Omental fat pad (tissue), 3 donors: ENCODE measurements at regions not wholly inside any gene's neighbourhood (a gene's known extent, or its start where the extent isn't known, plus 50 kb on each side); places are given as distances from the start of the nearest gene placed in this dataset.

Experiments
- ATAC-seq: fragments of 150-250 bp; one replicate; pipeline ENCODE4 v1.9.1; 2016; ENCODE audit warnings: mild to moderate bottlenecking, moderate library complexity; ENCODE audit not compliant: low FRiP score
- DNase-seq: peaks from one replicate; pipeline ENCODE4 v3.0.0-alpha.2; 2019; ENCODE audit warnings: low spot score
- TF ChIP-seq, protein P1 (sequence below), 3 donors: fragments of 450-650 bp; IDR thresholded peaks; one replicate each; pipeline ENCODE4 v1.5.1; 2016 to 2017; ENCODE audit warnings: antibody characterized with exemption in 3 of 3, mild to moderate bottlenecking in 3 of 3, moderate library complexity in 2 of 3

DNA sequence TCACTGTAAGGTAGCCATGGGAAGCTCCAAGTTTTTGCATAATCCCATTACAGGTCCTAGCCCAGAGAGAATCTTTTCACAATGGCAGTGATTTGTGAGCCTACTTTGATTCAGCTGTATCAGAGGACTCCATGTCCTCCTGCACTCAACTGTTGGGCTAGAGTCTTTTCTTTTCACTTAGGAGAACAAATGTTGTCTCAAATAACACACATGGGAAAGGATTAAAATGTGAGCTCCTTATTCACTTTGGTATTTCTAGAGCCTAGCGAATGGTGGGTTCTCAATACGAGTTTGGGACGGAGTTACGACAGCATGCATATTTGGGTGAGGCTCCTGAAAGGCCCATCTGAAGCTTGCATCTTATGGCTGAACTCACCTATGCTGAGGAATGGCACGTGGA is 183.5 kb upstream of the STEAP4 start:
- ATAC-seq (no peak), DNase-seq (no peak)
- TF ChIP-seq, protein P1, sequence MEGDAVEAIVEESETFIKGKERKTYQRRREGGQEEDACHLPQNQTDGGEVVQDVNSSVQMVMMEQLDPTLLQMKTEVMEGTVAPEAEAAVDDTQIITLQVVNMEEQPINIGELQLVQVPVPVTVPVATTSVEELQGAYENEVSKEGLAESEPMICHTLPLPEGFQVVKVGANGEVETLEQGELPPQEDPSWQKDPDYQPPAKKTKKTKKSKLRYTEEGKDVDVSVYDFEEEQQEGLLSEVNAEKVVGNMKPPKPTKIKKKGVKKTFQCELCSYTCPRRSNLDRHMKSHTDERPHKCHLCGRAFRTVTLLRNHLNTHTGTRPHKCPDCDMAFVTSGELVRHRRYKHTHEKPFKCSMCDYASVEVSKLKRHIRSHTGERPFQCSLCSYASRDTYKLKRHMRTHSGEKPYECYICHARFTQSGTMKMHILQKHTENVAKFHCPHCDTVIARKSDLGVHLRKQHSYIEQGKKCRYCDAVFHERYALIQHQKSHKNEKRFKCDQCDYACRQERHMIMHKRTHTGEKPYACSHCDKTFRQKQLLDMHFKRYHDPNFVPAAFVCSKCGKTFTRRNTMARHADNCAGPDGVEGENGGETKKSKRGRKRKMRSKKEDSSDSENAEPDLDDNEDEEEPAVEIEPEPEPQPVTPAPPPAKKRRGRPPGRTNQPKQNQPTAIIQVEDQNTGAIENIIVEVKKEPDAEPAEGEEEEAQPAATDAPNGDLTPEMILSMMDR (IDR thresholded peaks at IDR 0.05), result no peak

DNA sequence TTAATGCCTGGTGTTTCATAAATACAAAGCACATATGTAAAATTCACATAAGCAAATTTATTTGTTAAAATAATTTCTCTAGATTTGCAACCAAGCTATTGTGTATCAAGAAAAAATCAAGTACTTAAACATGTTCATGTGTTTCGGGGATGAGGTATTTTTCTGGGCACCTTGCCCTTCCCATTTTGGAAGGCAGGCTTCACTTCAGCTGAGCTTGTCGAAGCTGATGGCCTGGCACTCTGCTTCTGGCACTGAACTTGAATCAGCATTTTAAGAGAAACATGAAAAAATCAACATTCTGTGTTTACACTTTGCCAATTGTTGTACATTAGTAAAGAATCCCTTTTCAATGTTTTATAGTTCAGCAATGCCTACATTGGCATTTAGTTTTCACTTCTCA is 179.1 kb upstream of the STEAP4 start:
- TF ChIP-seq, protein P1 (IDR thresholded peaks at IDR 0.05), result no peak
- ATAC-seq, result no peak
- no peak for DNase-seq

DNA sequence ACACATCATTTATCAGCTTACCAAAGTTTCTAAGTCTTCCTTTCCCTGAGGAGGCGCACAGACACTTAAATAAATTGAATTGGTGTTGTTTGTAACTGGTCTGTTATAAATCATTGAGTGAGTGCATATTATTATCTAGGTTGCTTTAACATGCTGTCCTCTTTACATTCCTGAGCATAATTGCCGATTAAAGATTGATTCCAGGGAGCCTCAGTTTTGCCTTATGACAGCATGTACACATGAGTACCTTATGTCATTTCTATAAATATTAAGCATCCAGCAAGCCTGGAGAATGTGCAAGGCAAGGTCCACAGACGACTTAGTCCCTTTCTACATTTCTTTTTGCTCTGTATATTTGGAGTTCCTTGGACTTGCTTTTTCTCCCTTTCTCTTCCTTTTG is 177.9 kb upstream of the STEAP4 start:
- DNase-seq (no peak), ATAC-seq (no peak)
- TF ChIP-seq, protein P1 (IDR thresholded peaks at IDR 0.05), result no peak

DNA sequence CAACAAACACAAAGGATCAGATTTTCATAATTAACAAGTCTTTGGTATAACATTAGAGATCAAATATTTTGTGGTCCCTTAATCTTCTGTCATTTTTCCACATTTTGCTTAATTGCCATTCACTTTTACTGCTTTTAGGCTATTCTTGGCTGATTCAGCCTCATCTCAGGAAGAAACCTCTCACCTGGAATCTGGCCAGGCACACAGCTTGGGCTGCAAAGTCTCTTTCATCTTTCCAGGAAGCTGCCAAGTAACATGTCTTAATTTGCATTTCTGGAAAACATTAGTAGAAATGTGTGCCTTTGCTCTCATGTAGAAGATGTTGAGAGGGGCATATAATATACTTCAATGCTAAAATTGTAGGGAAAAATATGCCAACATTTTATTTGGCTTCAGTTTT is 174.2 kb upstream of the STEAP4 start:
- DNase-seq (no peak), ATAC-seq (peak; percentile 71)
- TF ChIP-seq, protein P1 (IDR thresholded peaks at IDR 0.05), result no peak

DNA sequence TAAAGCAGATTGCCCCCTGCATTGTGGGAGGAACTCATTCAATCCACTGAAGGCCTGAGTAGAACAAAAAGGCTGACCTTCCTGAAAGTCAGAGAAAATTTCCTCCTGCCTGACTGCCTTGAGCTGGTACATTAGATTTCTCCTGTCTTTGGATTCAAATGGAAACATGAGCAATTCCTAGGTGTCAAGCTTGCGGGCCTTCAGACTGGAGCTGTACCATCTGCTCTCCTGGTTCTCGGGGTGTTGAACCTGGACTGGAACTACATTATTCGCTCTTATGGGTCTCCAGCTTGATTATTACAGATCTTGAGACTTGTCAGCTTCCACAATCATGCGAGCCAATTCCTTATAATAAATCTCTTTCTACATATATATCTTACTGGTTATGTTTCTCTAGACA is 173.6 kb upstream of the STEAP4 start:
- DNase-seq, result no peak
- no peak for ATAC-seq

DNA sequence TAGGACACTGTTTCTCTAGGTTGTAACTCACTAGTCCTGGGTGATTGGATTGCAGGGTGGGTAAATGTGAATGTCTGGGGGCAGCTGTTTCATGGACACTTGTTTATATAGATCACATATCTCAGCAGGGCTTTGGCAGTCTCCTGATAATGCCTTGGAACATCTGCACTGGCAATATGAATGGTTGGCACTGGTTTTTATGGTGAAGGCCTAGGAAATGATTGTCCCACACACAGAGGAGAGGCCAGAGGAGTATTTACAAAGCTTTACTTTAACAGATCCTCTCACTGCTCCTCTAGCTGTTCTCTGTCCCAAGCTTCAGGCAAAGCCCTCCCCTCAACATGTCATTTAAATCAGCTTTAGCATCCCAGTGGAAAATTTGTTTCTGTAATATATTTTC is 171.3 kb upstream of the STEAP4 start:
- ATAC-seq (no peak), DNase-seq (no peak)
- TF ChIP-seq, protein P1 (IDR thresholded peaks at IDR 0.05), result no peak

More for the DNA sequence above, 173.6 kb upstream of the STEAP4 start:
- TF ChIP-seq, protein P1 (IDR thresholded peaks at IDR 0.05), result no peak

DNA sequence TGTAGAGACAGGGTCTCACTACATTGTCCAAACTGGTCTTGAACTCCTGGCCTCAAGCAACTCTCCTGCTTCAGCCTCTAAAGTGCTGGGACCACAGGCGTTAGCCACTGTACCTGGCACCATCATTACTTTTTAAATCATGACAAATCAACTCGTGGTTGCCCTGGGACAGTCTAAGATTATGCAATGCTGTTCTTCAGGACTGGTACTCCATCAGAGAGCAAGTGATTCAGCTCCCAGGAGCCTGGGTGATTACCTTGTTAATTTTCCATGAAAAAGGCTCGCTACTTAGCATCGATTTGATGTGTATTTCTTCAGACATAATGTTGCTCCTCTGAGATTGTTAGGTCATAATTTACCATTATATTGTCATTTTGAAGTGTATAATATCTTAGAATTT is 158.9 kb upstream of the STEAP4 start:
- TF ChIP-seq, protein P1 (IDR thresholded peaks at IDR 0.05), result no peak
- no peak for DNase-seq
- peak; percentile 64 for ATAC-seq
